ENCODE measurements at regions not wholly inside any gene's neighbourhood (a gene's known extent, or its start where the extent isn't known, plus 50 kb on each side); places are given as distances from the start of the nearest gene placed in this dataset.

GRCh38 chr15:46441294-46442062, 806.6 kb downstream of the SQOR start:
- TF ChIP-seq FOXP2 (optimal IDR thresholded peaks at IDR 0.05; ENCODE audit: borderline replicate concordance, extremely low read depth, extremely low read length, insufficient read depth): no peak
- no peak for TF ChIP-seq POLR2AphosphoS5 (IDR thresholded peaks at IDR 0.05; ENCODE audit: low read depth, low read length)
- TF ChIP-seq TAF1 (IDR thresholded peaks at IDR 0.05; ENCODE audit: borderline replicate concordance, insufficient read depth, low read length): no peak
- TF ChIP-seq REST (IDR thresholded peaks at IDR 0.05; ENCODE audit: insufficient read depth in 1 of 2, low read depth in 2 of 2, low read length in 2 of 2): no peak
- no peak for TF ChIP-seq SIN3A (IDR thresholded peaks at IDR 0.05; ENCODE audit: borderline replicate concordance, insufficient read depth, low read length)

GRCh38 chr15:46442184-46442583, 807.4 kb downstream of the SQOR start:
- TF ChIP-seq FOXP2 (optimal IDR thresholded peaks at IDR 0.05; ENCODE audit: borderline replicate concordance, extremely low read depth, extremely low read length, insufficient read depth): no peak
- no peak for TF ChIP-seq REST (IDR thresholded peaks at IDR 0.05; ENCODE audit: insufficient read depth in 1 of 2, low read depth in 2 of 2, low read length in 2 of 2)
- TF ChIP-seq POLR2AphosphoS5 (IDR thresholded peaks at IDR 0.05; ENCODE audit: low read depth, low read length): no peak
- TF ChIP-seq TAF1 (IDR thresholded peaks at IDR 0.05; ENCODE audit: borderline replicate concordance, insufficient read depth, low read length): no peak
- no peak for TF ChIP-seq SIN3A (IDR thresholded peaks at IDR 0.05; ENCODE audit: borderline replicate concordance, insufficient read depth, low read length)

GRCh38 chr15:46442901-46443590, 808.2 kb downstream of the SQOR start:
- no peak for TF ChIP-seq POLR2AphosphoS5 (IDR thresholded peaks at IDR 0.05; ENCODE audit: low read depth, low read length)
- no peak for TF ChIP-seq REST (IDR thresholded peaks at IDR 0.05; ENCODE audit: insufficient read depth in 1 of 2, low read depth in 2 of 2, low read length in 2 of 2)
- no peak for TF ChIP-seq TAF1 (IDR thresholded peaks at IDR 0.05; ENCODE audit: borderline replicate concordance, insufficient read depth, low read length)
- TF ChIP-seq FOXP2 (optimal IDR thresholded peaks at IDR 0.05; ENCODE audit: borderline replicate concordance, extremely low read depth, extremely low read length, insufficient read depth): no peak
- TF ChIP-seq SIN3A (IDR thresholded peaks at IDR 0.05; ENCODE audit: borderline replicate concordance, insufficient read depth, low read length): no peak

- no peak for TF ChIP-seq SIN3A (IDR thresholded peaks at IDR 0.05; ENCODE audit: borderline replicate concordance, insufficient read depth, low read length)
- no peak for TF ChIP-seq FOXP2 (optimal IDR thresholded peaks at IDR 0.05; ENCODE audit: borderline replicate concordance, extremely low read depth, extremely low read length, insufficient read depth)
- TF ChIP-seq TAF1 (IDR thresholded peaks at IDR 0.05; ENCODE audit: borderline replicate concordance, insufficient read depth, low read length): no peak
- TF ChIP-seq REST (IDR thresholded peaks at IDR 0.05; ENCODE audit: insufficient read depth in 1 of 2, low read depth in 2 of 2, low read length in 2 of 2): no peak
- TF ChIP-seq POLR2AphosphoS5 (IDR thresholded peaks at IDR 0.05; ENCODE audit: low read depth, low read length): no peak
Measured at GRCh38 chr15:46450112-46450809, 815.4 kb downstream of the SQOR start.
